Stimulated activated CD4-positive, alpha-beta T cell treated with anti-CD3 and anti-CD28 coated beads, Interleukin-2, amount 100 ng/mL, for 48 hours (primary cell): ENCODE measurements at regions not wholly inside any gene's neighbourhood (a gene's known extent, or its start where the extent isn't known, plus 50 kb on each side); places are given as distances from the start of the nearest gene placed in this dataset.

ENCODE experiments used
- DNase-seq, 2 donors: peaks; one replicate each; pipeline ENCODE4 v3.0.0-alpha.2; 2020

- DNase-seq, result no peak
Measured at GRCh38 chr1:29475326-29475725, 239.0 kb downstream of the PTPRU start.

- DNase-seq, result no peak
Measured at GRCh38 chr1:29474274-29475244, 238.2 kb downstream of the PTPRU start.

- no peak for DNase-seq
Measured at GRCh38 chr1:29473161-29473855, 237.0 kb downstream of the PTPRU start.

GRCh38 chr1:29471487-29472313 is 235.4 kb downstream of the PTPRU start:
- no peak for DNase-seq

GRCh38 chr1:29470788-29471119 is 234.4 kb downstream of the PTPRU start:
- DNase-seq, result no peak

GRCh38 chr1:29470087-29470787 is 233.9 kb downstream of the PTPRU start:
- no peak for DNase-seq

- DNase-seq, result no peak
Measured at GRCh38 chr1:29469457-29469856, 233.1 kb downstream of the PTPRU start.

GRCh38 chr1:29467989-29468900 is 231.9 kb downstream of the PTPRU start:
- no peak for DNase-seq

GRCh38 chr1:29466258-29466657 is 229.9 kb downstream of the PTPRU start:
- no peak for DNase-seq

GRCh38 chr1:29465755-29466154 is 229.4 kb downstream of the PTPRU start:
- DNase-seq, result no peak

- no peak for DNase-seq
Measured at GRCh38 chr1:29462096-29462495, 225.8 kb downstream of the PTPRU start.

- DNase-seq, result no peak
Measured at GRCh38 chr1:29461115-29461739, 224.9 kb downstream of the PTPRU start.

- no peak for DNase-seq
Measured at GRCh38 chr1:29460694-29461093, 224.4 kb downstream of the PTPRU start.

GRCh38 chr1:29460041-29460610 is 223.8 kb downstream of the PTPRU start:
- no peak for DNase-seq

- DNase-seq, result no peak
Measured at GRCh38 chr1:29459620-29459945, 223.3 kb downstream of the PTPRU start.

GRCh38 chr1:29458737-29459619 is 222.7 kb downstream of the PTPRU start:
- DNase-seq, result no peak

- DNase-seq, result no peak
Measured at GRCh38 chr1:29457496-29458368, 221.4 kb downstream of the PTPRU start.

- no peak for DNase-seq
Measured at GRCh38 chr1:29456685-29457435, 220.5 kb downstream of the PTPRU start.
